ENCODE measurements at regions not wholly inside any gene's neighbourhood (a gene's known extent, or its start where the extent isn't known, plus 50 kb on each side); places are given as distances from the start of the nearest gene placed in this dataset.

GRCh38 chr1:212555426-212555825, 53.1 kb upstream of the ATF3 start:
- TF ChIP-seq CTCF (IDR thresholded peaks at IDR 0.05) (no peak), MAX (IDR thresholded peaks at IDR 0.05) (no peak), REST (IDR thresholded peaks at IDR 0.05) (no peak), FOXS1 (CRISPR knock-in tag; IDR thresholded peaks at IDR 0.05) (no peak), POLR2AphosphoS2 (conservative IDR thresholded peaks at IDR 0.05; ENCODE audit: low read length) (no peak), NFE2L2 (conservative IDR thresholded peaks at IDR 0.05; ENCODE audit: low read length) (no peak), ATOH8 (CRISPR knock-in tag; IDR thresholded peaks at IDR 0.05; ENCODE audit: low read depth) (no peak), ESRRA (IDR thresholded peaks at IDR 0.05; ENCODE audit: borderline replicate concordance, low read length) (no peak), TFCP2L1 (CRISPR knock-in tag; IDR thresholded peaks at IDR 0.05) (no peak), SMC3 (IDR thresholded peaks at IDR 0.05) (no peak), HOXA7 (CRISPR knock-in tag; IDR thresholded peaks at IDR 0.05) (no peak), HOXB5 (CRISPR knock-in tag; IDR thresholded peaks at IDR 0.05) (no peak), RFX5 (IDR thresholded peaks at IDR 0.05) (no peak)
- Histone ChIP-seq H3K4me1 (peaks cover 5% of the 10 kb centered on the region), H3K27ac (no peak overlapping the region), H3K4me3 (no peak overlapping the region), H3K4me2 (no peak overlapping the region), H3K9me3 (no peaks in the 10 kb centered on the region)
- ChIA-PET POLR2A (interaction anchor here (1.1 to 1.5 kb wide), 2 partner anchors 53 kb away, joined by 4 read pairs; partner anchors contain the start of gene ATF3), CTCF (interaction anchor here (1.2 to 2.3 kb wide), 4 partner anchors 7 to 79 kb away, joined by 3 to 6 read pairs (median 4); no protein-coding TSS in a partner anchor)
- 93% methylated on average over 2 of the region's 2 CpGs for WGBS (ENCODE audit: missing lambda C conversion rate)
- FAIRE-seq = no peak
- ATAC-seq = no peak
- DNase-seq (ENCODE audit: low read depth in 1 of 2, low spot score in 1 of 2) = no peak

GRCh38 chr1:212556822-212557549, 51.6 kb upstream of the ATF3 start:
- H3K4me2 ChIP-seq = no peak overlapping the region
- TF ChIP-seq HOXA7 (CRISPR knock-in tag; IDR thresholded peaks at IDR 0.05) (no peak), CTCF (IDR thresholded peaks at IDR 0.05) (no peak), E2F6 (IDR thresholded peaks at IDR 0.05; ENCODE audit: borderline replicate concordance, low read depth) (no peak), FOSB (CRISPR knock-in tag; IDR thresholded peaks at IDR 0.05) (no peak), ELK1 (IDR thresholded peaks at IDR 0.05; ENCODE audit: low read depth, low read length) (no peak), MAFK (IDR thresholded peaks at IDR 0.05; ENCODE audit: partially characterized antibody) (peak; percentile 78), ZSCAN20 (CRISPR knock-in tag; IDR thresholded peaks at IDR 0.05) (no peak), NPAS2 (CRISPR knock-in tag; IDR thresholded peaks at IDR 0.05; ENCODE audit: borderline replicate concordance) (no peak), CHD4 (IDR thresholded peaks at IDR 0.05; ENCODE audit: borderline replicate concordance) (no peak)
- FAIRE-seq = no peak
- CTCF ChIA-PET = interaction anchor here (1.2 to 2.0 kb wide), 5 partner anchors 8 to 80 kb away, joined by 4 to 18 read pairs (median 5); no protein-coding TSS in a partner anchor
- no peak overlapping the region for H3K4me3 ChIP-seq
- WGBS (ENCODE audit: missing lambda C conversion rate) = 93% methylated on average over 3 of the region's 3 CpGs
- no peak for DNase-seq (ENCODE audit: low read depth in 1 of 2, low spot score in 1 of 2)
- POLR2A ChIA-PET = interaction anchor here (1.5 kb wide), 1 partner anchor 51 kb away, joined by 4 read pairs; the partner anchor contains the start of gene ATF3
- no peak overlapping the region for H3K27ac ChIP-seq
- no peak for ATAC-seq
- no peaks in the 10 kb centered on the region for H3K9me3 ChIP-seq
- peaks cover 15% of the 10 kb centered on the region for H3K4me1 ChIP-seq

Measured in A549 (cell line).